ENCODE measurements at regions not wholly inside any gene's neighbourhood (a gene's known extent, or its start where the extent isn't known, plus 50 kb on each side); places are given as distances from the start of the nearest gene placed in this dataset.
"Not testable (repeated sequence)": the region's sequence is repeated elsewhere in the genome, so short reads cannot be mapped to it uniquely, and the experiment has no call there.

DNA sequence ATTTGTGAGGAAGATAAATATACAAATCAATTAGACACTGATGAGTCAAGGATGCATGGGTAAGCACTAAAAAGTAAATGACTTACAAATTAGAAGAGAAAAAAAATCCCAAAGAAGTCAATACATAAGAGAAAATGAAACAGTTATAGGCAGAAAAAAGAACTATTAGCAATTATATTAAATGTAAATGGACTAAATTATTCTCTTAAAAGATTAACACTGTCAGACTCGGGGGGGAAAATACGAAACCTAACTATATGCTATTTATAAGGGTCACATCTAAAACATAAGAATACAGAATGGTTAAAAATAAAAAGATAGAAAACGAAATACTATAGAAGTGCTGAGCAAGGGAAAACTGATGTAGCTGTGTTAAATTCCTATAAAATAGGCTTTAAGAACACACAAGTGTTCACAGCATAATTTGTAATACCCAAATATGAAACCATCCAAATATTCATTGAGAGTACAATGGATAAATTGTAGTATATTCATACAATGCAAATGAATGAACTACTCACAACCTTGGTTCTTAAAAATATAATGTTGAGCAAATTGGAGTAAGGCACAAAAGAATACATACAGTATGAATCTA, 67.1 kb upstream of the SH3PXD2B start:
- Histone ChIP-seq H3K27ac (ENCODE audit: low read depth, low read length) (no peak overlapping the region), H3K4me1 (ENCODE audit: insufficient read depth, low read length) (peaks cover 32% of the 10 kb centered on the region)

DNA sequence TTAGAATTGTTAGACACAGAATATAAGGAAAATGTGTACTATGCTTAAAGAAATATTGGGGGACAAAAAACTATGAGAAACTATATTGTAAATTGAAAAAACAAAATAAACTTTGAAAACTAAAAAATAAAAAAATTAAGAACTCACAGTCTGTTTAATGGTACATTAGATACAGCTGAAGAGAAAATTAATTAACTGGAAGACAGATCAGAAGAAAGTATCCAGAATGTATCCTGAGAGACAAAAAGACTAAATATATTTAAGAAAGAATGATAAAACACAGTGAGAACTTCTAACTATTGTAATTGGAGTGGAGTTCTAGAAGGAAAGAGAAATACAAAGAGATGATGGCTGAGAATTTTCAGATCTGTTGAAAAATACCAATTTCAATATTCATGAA, 57.6 kb upstream of the SH3PXD2B start:
- Histone ChIP-seq H3K36me3 (ENCODE audit: insufficient read depth, low read length) (no peaks in the 10 kb centered on the region), H3K27ac (ENCODE audit: low read depth, low read length) (no peak overlapping the region), H3K9ac (ENCODE audit: low read length) (no peak overlapping the region), H3K4me3 (ENCODE audit: low read depth in 1 of 2, low read length in 2 of 2) (no peak overlapping the region), H3K9me3 (ENCODE audit: low read length) (no peaks in the 10 kb centered on the region), H3K27me3 (ENCODE audit: control insufficient read depth in 1 of 2, insufficient read depth in 2 of 2, low read length in 2 of 2) (no peaks in the 10 kb centered on the region), H3K4me1 (ENCODE audit: insufficient read depth, low read length) (no peaks in the 10 kb centered on the region)

More for the DNA sequence above, 67.1 kb upstream of the SH3PXD2B start:
- Histone ChIP-seq H3K9ac (ENCODE audit: low read length) (no peak overlapping the region), H3K9me3 (ENCODE audit: low read length) (no peaks in the 10 kb centered on the region), H3K36me3 (ENCODE audit: insufficient read depth, low read length) (no peaks in the 10 kb centered on the region), H3K27me3 (ENCODE audit: control insufficient read depth in 1 of 2, insufficient read depth in 2 of 2, low read length in 2 of 2) (no peaks in the 10 kb centered on the region), H3K4me3 (ENCODE audit: low read depth in 1 of 2, low read length in 2 of 2) (no peak overlapping the region)

DNA sequence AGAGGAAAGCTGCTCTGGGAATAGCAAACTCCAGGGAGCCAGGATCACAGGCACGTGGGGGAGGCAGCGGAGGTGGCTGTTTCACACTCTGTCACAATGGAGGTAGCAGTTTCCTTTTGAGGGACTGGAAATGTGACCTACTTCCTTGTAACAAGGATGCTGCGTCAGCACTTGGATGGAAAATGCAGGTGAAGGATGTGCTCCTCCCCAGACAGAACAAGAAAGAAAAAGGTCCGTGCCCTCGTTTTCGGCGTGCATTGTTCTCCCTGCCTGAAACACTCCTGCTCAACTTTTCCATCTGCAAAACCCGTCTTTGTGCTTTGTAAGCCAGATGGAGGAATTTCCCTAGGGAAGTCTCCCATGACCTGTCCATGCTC, 55.1 kb upstream of the SH3PXD2B start:
- no peaks in the 10 kb centered on the region for H3K9me3 ChIP-seq (ENCODE audit: low read length)
- no peak overlapping the region for H3K27ac ChIP-seq (ENCODE audit: low read depth, low read length)
- H3K27me3 ChIP-seq (ENCODE audit: control insufficient read depth in 1 of 2, insufficient read depth in 2 of 2, low read length in 2 of 2) = no peaks in the 10 kb centered on the region

DNA sequence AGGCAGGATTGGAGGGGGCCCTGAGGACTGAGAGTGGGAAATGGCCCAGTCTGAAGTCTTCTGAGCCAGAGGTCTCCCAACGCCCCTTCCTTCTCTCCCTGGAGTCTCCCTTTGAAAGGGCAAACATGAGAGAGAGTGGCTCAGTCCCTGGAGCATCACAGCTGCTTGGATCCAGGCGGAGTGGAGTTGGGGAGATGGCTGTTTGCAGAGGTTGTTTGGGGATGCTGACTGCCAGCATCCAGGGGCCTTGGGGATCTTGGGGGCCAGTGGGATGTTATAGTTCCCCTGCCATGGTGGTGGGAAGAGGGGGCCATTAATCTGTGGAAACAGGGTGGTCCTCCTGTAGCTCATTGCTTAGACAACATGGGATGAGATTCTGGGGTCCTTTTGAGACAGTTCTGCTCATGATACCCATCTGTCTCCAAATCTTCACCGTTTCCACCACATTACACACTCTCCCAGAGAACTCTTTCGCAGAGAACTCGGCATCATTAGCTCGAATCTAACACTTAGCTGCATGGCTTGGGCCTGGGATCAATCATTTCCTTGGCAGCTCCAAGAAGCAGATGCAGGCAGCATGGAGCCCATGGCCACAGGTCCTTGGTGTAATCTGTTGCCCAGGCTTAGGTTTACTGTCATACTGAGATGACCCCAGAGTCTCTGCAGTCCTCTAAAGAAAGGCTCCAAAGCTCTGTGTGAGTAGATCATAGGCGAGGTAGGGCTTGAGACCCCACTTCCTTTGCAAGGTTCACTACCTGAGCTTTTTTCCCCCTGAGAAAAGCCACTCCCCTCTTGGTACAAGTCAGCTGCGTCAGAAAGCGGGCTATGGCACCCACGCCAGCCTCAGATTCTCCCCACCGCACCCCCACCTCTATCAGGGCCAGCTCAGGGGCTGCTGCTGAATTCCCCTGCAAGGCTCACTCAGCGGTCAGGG, 54.4 kb upstream of the SH3PXD2B start:
- Histone ChIP-seq H3K9ac (ENCODE audit: low read length) (no peak overlapping the region), H3K36me3 (ENCODE audit: insufficient read depth, low read length) (no peaks in the 10 kb centered on the region), H3K27ac (ENCODE audit: low read depth, low read length) (no peak overlapping the region), H3K9me3 (ENCODE audit: low read length) (no peaks in the 10 kb centered on the region), H3K4me3 (ENCODE audit: low read depth in 1 of 2, low read length in 2 of 2) (no peak overlapping the region), H3K4me1 (ENCODE audit: insufficient read depth, low read length) (peaks cover 5% of the 10 kb centered on the region), H3K27me3 (ENCODE audit: control insufficient read depth in 1 of 2, insufficient read depth in 2 of 2, low read length in 2 of 2) (no peaks in the 10 kb centered on the region)

More for the DNA sequence above, 55.1 kb upstream of the SH3PXD2B start:
- Histone ChIP-seq H3K4me3 (ENCODE audit: low read depth in 1 of 2, low read length in 2 of 2) (no peak overlapping the region), H3K36me3 (ENCODE audit: insufficient read depth, low read length) (no peaks in the 10 kb centered on the region), H3K4me1 (ENCODE audit: insufficient read depth, low read length) (peaks cover 5% of the 10 kb centered on the region), H3K9ac (ENCODE audit: low read length) (no peak overlapping the region)

DNA sequence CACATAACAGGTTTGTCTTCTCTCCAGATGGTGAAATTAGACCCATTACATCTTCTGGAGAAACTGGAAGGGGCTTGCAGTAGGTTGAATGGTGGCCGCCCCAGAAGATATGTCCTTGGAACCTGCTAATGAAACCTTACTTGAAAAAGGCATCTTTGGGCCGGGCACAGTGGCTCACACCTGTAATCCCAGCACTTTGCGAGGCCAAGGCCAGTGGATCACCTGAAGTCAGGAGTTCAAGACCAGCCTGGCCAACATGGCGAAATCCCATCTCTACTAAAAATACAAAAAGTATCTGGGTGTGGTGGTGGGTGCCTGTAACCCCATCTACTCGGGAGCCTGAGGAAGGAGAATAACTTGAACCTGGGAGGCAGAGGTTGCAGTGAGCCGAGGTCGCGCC, 53.2 kb upstream of the SH3PXD2B start:
- H3K9ac ChIP-seq (ENCODE audit: low read length); H3K27ac ChIP-seq (ENCODE audit: low read depth, low read length); H3K9me3 ChIP-seq (ENCODE audit: low read length); H3K4me3 ChIP-seq (ENCODE audit: low read depth in 1 of 2, low read length in 2 of 2); H3K36me3 ChIP-seq (ENCODE audit: insufficient read depth, low read length); H3K27me3 ChIP-seq (ENCODE audit: control insufficient read depth in 1 of 2, insufficient read depth in 2 of 2, low read length in 2 of 2); H3K4me1 ChIP-seq (ENCODE audit: insufficient read depth, low read length): not testable (repeated sequence)

DNA sequence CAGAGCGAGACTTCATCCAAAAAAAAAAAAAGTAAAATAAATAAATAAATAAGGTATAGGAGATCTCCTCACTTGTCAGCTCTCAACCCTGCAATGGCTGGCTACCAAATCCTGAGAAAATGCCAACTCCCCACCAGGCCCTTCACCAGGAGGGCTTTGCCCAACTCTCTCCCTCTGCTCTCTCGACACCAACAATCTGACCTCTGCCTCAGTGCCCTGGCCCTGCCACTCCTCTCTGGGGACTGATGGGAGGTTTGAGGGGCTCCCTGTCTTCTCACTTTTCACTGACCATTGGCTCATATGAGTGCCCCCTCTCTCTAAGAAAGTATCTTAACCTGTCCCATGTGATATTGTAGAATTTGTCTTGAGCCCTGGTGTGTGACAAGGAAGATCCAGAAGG, 52.6 kb upstream of the SH3PXD2B start:
- no peak overlapping the region for H3K4me3 ChIP-seq (ENCODE audit: low read depth in 1 of 2, low read length in 2 of 2)
- H3K9ac ChIP-seq (ENCODE audit: low read length) = no peak overlapping the region
- H3K27me3 ChIP-seq (ENCODE audit: control insufficient read depth in 1 of 2, insufficient read depth in 2 of 2, low read length in 2 of 2) = no peaks in the 10 kb centered on the region
- no peaks in the 10 kb centered on the region for H3K9me3 ChIP-seq (ENCODE audit: low read length)
- H3K36me3 ChIP-seq (ENCODE audit: insufficient read depth, low read length) = no peaks in the 10 kb centered on the region
- peaks cover 5% of the 10 kb centered on the region for H3K4me1 ChIP-seq (ENCODE audit: insufficient read depth, low read length)
- no peak overlapping the region for H3K27ac ChIP-seq (ENCODE audit: low read depth, low read length)

DNA sequence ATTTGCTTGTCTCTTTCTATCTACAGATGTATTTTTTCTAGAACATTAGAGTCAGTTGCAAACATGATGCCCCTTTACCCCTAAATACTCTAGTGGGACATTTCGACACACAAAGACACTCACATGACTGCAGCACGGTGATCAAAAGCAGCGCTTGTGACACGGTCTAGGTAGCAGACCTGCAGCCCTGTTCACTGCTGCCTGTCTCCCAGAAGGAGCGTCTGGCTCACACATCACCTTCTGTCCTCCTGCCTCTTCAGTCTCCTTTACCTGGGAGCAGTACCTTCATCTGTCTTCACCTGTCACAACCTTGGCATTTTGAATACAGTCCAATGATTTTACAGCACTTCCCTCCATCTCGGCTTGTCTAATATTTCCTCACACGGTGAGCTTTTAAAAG, 51.9 kb upstream of the SH3PXD2B start:
- H3K27ac ChIP-seq (ENCODE audit: low read depth, low read length) = no peak overlapping the region
- no peaks in the 10 kb centered on the region for H3K27me3 ChIP-seq (ENCODE audit: control insufficient read depth in 1 of 2, insufficient read depth in 2 of 2, low read length in 2 of 2)
- no peak overlapping the region for H3K9ac ChIP-seq (ENCODE audit: low read length)

DNA sequence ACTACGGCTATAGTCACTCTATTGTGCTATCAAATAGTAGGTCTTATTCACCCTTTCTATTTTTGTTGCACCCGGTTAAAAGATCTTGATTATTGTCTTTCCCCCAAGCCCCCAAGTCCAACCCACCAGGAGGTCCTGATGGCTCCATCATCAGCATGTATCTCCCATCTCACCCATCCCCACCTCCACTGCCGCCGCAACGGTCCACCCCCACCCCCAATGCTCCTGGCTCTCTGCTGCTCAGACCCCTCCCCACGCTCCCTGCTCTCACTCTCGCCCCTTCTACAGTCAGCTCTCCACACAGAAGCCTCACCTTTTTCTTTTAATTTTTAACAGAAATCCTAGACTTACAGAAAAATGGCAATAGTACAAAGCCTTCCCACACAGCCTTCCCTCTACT, 51.5 kb upstream of the SH3PXD2B start:
- H3K9ac ChIP-seq (ENCODE audit: low read length) = no peak overlapping the region
- H3K9me3 ChIP-seq (ENCODE audit: low read length) = no peaks in the 10 kb centered on the region
- no peak overlapping the region for H3K27ac ChIP-seq (ENCODE audit: low read depth, low read length)
- no peaks in the 10 kb centered on the region for H3K36me3 ChIP-seq (ENCODE audit: insufficient read depth, low read length)
- peaks cover 5% of the 10 kb centered on the region for H3K4me1 ChIP-seq (ENCODE audit: insufficient read depth, low read length)
- H3K27me3 ChIP-seq (ENCODE audit: control insufficient read depth in 1 of 2, insufficient read depth in 2 of 2, low read length in 2 of 2) = no peaks in the 10 kb centered on the region
- H3K4me3 ChIP-seq (ENCODE audit: low read depth in 1 of 2, low read length in 2 of 2) = no peak overlapping the region

More for the DNA sequence above, 51.9 kb upstream of the SH3PXD2B start:
- Histone ChIP-seq H3K4me1 (ENCODE audit: insufficient read depth, low read length) (peaks cover 5% of the 10 kb centered on the region), H3K36me3 (ENCODE audit: insufficient read depth, low read length) (no peaks in the 10 kb centered on the region), H3K4me3 (ENCODE audit: low read depth in 1 of 2, low read length in 2 of 2) (no peak overlapping the region), H3K9me3 (ENCODE audit: low read length) (no peaks in the 10 kb centered on the region)

DNA sequence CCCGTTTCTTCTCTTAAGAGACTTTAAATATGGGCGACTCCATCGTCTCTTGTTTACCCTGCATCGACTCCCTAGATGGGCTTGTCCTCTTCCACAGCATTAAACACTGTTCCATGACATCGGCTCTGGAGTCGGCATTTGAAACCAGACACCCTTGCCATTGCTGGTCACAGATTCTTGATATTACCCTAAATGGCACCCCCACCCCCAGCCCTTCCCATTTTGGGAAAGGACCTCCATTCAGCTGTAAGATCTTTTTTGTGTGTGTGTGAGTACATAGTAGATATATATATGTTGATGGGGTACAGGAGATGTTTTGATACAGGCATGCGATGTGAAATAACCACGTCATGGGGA, 51.1 kb upstream of the SH3PXD2B start:
- Histone ChIP-seq H3K9ac (ENCODE audit: low read length) (no peak overlapping the region), H3K4me3 (ENCODE audit: low read depth in 1 of 2, low read length in 2 of 2) (no peak overlapping the region), H3K27me3 (ENCODE audit: control insufficient read depth in 1 of 2, insufficient read depth in 2 of 2, low read length in 2 of 2) (no peaks in the 10 kb centered on the region), H3K36me3 (ENCODE audit: insufficient read depth, low read length) (no peaks in the 10 kb centered on the region), H3K27ac (ENCODE audit: low read depth, low read length) (no peak overlapping the region), H3K4me1 (ENCODE audit: insufficient read depth, low read length) (peaks cover 5% of the 10 kb centered on the region), H3K9me3 (ENCODE audit: low read length) (no peaks in the 10 kb centered on the region)

DNA sequence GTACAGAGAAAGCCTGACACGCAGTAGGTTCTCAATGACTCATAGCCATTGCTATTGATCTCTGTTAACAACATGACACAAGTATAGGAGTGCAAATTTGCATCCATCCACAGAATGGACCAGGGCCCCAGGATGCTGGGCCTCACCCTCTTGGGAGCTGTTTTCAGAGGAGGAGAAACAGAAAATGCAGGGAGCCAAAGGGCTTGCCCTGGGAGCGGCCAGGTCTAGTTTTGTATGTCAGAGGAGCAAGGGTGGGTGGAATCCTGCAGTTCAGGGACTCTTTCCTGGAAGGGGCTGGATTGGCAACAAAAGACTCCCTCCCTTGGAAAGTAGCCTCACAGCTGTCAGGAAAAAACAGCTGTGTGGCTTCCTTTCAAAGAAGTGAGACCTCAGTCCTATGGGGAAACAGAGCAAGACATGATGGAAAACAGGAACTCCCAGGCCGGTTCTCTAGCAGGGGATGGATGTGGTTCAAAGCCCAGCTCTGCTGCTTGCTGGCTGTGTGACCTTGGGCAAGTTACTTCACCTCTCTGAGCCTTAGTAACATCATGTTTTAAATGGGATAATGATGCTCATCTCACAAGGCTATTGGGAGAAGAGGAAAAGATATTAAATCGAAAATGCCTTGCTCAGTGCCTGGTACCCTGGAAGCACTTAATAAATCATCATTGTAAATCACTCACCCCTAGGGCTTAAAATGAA, 50.5 kb upstream of the SH3PXD2B start:
- Histone ChIP-seq H3K4me3 (ENCODE audit: low read depth in 1 of 2, low read length in 2 of 2) (no peak overlapping the region), H3K27me3 (ENCODE audit: control insufficient read depth in 1 of 2, insufficient read depth in 2 of 2, low read length in 2 of 2) (no peaks in the 10 kb centered on the region), H3K4me1 (ENCODE audit: insufficient read depth, low read length) (peaks cover 5% of the 10 kb centered on the region), H3K9ac (ENCODE audit: low read length) (no peak overlapping the region), H3K27ac (ENCODE audit: low read depth, low read length) (no peak overlapping the region), H3K36me3 (ENCODE audit: insufficient read depth, low read length) (no peaks in the 10 kb centered on the region), H3K9me3 (ENCODE audit: low read length) (no peaks in the 10 kb centered on the region)

DNA sequence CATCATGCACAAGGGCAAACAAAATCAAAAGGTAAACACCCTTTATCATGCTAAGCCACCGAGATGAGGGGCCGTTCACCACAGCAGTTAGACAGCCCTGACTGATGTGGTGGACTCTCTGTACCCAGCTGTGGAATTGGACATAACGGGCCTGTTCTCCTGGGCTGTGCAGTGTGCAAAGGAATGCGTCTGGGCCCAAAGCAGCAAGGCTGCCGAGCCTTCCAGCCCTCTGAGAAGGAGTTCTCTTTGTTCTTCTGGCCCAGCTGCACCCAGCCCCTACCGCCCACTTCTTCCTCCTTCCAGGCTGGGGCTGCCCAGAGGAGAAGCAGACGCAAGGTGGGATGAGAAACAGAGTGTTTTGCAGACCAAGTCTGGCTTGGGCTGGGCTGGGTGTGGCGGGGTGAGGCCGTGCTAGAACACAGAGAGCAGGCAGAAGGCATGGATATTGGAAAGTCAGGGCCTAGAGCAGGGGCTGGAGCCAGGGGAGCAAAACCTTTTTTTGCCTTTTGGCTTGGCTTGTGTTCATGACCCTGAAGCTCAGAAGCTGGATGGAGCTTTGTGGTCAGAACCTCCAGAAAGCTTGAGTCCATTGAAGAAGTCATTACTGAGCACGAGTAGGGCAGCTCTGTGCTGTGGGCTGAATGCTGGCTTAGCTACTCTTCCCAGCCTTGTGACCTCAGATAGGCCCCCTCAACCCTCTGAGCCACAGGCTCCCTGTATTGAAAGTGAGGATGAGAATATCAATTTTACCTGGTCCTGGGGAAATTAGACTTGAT, 49.8 kb upstream of the SH3PXD2B start:
- Histone ChIP-seq H3K9me3 (ENCODE audit: low read length) (no peaks in the 10 kb centered on the region), H3K36me3 (ENCODE audit: insufficient read depth, low read length) (no peaks in the 10 kb centered on the region), H3K9ac (ENCODE audit: low read length) (no peak overlapping the region), H3K27me3 (ENCODE audit: control insufficient read depth in 1 of 2, insufficient read depth in 2 of 2, low read length in 2 of 2) (no peaks in the 10 kb centered on the region), H3K27ac (ENCODE audit: low read depth, low read length) (no peak overlapping the region), H3K4me3 (ENCODE audit: low read depth in 1 of 2, low read length in 2 of 2) (no peak overlapping the region), H3K4me1 (ENCODE audit: insufficient read depth, low read length) (peaks cover 5% of the 10 kb centered on the region)
